Hindlimb muscle (tissue), 1 donor: ENCODE measurements at regions not wholly inside any gene's neighbourhood (a gene's known extent, or its start where the extent isn't known, plus 50 kb on each side); places are given as distances from the start of the nearest gene placed in this dataset.
"Not testable (repeated sequence)": the region's sequence is repeated elsewhere in the genome, so short reads cannot be mapped to it uniquely, and the experiment has no call there.

Experiments
- DNase-seq: peaks from one replicate; pipeline ENCODE4 v3.0.0-alpha.2; 2013

DNA sequence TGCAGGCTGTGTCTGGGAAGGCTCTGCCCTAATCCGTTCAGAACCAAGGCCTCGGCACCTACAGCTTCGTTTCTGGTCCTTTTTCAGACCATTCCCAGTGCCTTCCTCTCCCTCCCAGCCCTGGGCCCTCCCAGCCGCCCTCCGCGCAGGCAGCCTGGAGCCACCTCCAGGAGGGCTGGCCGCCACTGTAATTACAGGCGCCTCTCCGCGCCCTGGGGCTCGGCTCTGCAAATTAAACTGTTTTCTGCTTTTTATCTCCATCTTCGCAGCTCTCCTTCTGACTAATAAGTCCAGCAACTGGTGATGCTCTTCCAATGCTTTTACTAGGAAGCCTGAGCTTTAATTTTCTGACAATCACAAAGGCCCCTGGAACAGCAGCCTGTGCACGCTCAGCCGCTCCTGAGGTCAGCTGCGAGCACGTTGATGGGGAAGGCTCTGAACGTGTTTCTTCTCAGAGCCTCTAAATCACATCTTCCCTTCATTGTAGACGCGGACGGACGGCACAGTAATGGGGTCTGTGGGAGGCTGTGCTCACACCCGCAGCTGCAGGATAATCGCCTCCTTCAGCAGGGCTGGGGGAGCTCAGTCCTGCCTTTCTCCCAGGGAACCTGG is 194.6 kb downstream of the DLL1 start:
- no peak for DNase-seq

DNA sequence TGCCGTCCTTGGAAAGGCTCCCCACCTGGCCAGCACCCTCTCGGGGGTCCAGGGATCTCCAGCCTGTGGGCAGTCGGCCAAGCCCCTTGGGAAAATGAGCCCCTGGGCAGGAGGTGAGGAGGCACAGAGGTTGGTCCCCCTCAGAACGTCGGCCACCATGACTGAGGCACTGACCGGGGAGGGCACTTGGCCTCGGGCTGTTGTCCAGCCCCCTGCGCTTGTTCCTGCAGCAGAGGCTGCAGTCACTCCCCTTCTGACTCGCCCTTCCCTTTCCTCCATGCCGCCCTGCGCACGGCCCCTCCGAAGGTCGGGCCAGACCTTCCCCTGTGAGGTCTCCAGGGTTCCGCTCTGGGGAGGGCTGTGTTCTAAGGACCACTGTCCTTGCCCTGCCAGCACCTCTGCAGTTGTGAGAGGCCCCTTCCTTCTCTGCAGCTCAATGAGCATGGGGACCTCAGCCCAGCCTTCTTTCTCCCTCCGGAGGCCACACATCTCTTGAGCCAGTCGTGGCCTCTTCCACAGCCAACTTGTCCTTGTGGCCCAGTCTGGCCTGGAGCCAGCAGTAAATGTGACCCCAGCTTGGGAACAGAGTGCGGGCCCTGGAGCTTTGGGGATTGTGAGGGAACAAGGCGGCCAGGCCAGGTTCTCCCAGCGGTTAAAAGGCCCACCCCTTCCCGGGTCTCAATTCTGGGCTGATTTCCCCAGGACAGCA is 195.5 kb downstream of the DLL1 start:
- no peak for DNase-seq

DNA sequence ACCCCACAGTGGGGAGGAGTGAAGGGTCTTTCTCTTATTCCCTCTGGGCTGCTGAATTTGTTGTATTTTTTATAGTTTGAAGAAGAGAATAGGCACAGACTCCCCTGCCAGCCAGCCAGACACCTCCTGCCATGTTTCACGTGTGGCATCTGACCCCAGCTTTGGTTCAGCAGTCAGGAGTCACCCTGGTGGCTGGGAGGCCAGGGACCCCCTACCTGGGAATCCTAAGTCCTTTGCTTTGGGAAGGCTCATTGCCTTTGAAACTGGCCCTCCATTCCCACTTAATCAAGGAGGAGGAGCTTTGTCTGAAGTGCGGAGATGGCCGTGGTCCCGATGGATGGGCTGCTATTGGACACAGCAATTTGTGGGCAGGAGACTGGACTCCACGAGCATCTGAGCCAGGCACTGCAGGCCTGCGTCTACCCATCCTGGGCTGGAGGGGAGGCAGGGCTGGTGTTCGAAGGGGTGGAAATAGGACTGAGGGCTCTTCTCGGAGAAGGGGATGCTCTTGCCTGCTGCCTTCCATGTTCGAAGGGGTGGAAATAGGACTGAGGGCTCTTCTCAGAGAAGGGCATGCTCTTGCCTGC is 196.1 kb downstream of the DLL1 start:
- no peak for DNase-seq

- DNase-seq = no peak
Measured at GRCh38 chr6:170093658-170094596, 197.0 kb downstream of the DLL1 start.

- no peak for DNase-seq
Measured at GRCh38 chr6:170093276-170093657, 197.6 kb downstream of the DLL1 start.

GRCh38 chr6:170092826-170093225 is 198.1 kb downstream of the DLL1 start:
- no peak for DNase-seq

GRCh38 chr6:170091639-170092579 is 199.0 kb downstream of the DLL1 start:
- no peak for DNase-seq

GRCh38 chr6:170091000-170091638 is 199.8 kb downstream of the DLL1 start:
- DNase-seq = no peak

DNA sequence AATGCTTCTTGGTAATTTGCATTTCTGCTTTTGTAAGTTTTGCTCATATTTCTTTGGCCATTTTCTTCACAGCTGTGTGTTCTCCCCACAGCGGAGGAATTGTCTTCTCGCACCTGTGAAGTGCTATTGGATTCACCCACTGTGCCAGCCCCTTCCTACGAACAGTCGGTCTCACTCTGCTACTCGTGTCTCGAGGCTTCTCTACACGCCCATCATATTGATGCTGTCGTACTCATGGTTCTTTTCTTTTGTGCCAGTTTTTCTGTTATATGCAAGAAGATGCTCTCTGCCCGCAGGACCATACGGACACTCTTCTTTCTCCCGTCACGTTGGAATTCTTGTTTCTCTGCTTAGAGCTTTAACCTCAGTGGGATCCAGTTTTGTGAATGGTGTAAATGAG is 200.3 kb downstream of the DLL1 start:
- DNase-seq = no peak

DNA sequence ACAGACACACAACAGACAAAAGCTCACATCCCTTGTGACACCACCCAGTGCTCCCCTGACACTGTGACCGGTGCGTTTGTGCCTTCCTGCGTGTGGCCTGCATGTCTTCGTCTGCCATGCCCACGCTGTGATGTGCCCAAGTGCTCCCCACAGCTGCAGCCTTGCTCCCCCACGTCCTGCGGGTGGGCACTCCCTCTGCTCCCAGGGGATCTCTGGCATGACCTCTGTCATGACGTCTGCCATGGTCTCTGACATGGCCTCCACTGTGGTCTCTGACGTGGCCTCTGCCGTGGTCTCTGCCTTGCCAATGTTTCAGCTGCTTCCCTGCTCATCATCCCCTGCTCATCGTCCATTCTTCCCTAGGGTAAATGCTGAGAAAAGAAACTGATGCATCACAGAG is 200.9 kb downstream of the DLL1 start:
- DNase-seq = no peak

DNA sequence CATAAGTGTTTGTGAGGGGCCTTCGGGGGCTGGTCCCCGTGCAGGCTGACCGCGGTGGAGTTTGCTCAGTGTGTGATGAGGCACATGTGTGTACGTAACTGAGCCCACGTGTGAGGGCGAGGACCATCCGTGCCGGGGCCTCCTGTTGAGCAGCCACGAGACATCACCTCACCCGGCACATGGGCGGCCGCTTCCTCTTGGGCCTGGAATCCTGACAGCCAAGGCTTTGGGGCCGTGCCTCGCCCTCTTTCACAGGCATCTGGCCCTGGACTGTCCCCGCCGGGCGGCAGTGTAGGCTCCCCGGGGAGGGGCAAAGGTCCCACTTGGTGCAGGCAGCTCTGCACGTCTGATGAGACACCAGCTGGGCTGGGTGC is 202.3 kb downstream of the DLL1 start:
- DNase-seq = no peak

DNA sequence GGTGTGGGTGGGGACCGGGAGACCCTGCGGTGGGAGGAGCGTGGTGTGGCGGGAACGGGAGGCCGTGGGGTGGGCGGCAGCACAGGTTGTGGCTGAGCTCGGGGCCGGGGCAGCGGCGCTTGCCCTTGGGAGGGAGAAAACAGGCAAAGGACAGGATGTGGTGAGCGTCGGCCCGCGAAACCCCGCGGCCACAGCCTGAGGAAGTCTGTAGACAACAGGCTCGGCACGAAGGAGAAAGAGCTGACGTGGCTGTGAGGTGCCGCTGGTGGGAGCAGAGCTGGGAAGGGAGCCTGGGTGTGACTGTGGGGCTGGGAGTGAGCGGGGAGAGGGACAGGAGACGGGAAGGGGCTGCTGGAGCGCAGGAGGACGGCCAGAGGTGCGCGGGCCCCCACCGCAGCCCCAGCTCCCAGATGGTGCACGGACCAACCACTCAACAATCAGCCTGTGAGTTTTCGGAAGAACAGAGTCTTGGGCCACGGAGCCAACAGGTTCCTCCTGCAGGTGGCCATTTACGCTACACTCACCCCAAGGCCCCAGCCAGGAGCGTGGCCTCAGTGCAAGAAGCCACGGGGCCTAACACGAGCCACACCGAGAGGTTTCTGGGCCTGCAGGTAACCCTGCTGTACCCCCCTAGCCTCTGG is 202.8 kb downstream of the DLL1 start:
- no peak for DNase-seq

DNA sequence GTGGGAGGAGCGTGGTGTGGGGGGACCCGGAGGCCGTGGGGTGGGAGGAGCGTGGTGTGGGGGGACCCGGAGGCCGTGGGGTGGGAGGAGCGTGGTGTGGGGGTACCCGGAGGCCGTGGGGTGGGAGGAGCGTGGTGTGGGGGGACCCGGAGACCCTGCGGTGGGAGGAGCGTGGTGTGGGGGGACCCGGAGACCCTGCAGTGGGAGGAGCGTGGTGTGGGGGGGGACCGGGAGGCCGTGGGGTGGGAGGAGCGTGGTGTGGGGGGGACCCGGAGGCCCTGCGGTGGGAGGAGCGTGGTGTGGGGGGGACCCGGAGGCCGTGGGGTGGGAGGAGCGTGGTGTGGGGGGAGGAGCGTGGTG is 203.5 kb downstream of the DLL1 start:
- DNase-seq = not testable (repeated sequence)

GRCh38 chr6:170086639-170087420 is 204.0 kb downstream of the DLL1 start:
- DNase-seq = no peak

DNA sequence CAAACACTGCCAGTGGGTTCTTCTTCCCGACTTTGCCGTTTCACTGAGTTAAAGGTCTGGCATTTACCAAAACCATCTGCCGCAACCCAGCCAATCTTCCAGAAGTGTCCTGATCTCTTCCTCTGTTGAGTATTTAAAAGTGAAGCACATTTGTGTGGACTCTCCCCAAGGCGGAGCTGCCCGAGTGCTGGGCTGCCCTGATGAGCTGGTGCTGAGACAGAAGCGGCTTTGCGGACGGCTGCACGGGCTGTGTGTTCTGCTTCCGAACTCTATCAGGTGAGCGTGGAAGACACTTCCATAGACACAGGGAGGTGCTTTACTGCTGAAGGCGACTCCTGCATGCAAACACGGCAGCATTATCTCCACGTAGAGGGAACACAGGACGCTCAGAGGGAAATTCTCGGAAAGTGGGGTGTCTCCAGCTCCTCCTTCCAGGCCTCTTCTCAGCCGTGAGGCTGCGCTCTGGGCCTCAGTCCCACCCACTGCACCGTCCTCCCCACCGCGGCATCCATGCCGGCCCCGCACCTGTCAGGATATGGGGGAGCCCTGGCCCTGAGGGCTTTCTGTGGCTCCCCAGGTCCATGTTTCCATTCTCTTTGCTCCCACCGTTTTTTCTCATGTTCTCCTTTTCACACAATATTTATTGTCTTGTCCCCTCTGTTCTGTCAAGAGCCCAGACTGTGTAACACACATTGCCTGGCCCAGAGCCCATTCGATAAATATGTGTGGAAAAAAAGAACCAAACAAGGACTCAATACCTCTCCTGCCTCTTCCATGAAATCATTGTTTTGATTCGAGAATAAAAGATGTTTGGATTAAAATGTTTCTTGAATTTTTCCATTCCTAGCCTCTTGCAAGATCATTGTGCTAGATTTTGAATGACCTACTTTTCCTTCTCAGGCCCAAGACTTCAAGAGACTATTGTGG is 205.1 kb downstream of the DLL1 start:
- DNase-seq = no peak

DNA sequence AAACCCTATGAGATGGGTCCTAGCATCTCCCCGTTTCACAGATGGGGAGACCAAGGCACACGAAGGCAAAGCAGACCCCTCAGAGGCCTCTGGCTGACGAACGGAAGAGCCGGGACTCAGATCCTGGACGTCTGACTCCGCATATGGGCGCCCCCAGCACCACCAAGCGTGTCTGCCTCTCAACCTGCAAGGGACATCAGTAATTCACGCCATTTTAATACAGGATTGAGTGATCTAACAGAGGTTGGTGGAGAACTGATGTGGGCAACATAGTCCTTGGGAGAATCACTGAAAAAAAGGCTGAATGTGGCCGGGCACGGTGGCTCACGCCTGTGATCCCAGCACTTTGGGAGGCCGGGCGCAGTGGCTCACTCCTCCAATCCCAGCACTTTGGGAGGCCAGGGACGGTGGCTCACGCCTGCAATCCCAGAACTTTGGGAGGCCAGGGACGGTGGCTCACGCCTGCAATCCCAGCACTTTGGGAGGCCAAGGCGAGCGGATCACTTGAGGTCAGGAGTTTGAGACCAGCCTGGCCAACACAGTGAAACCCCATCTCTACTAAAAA is 206.6 kb downstream of the DLL1 start:
- no peak for DNase-seq

DNA sequence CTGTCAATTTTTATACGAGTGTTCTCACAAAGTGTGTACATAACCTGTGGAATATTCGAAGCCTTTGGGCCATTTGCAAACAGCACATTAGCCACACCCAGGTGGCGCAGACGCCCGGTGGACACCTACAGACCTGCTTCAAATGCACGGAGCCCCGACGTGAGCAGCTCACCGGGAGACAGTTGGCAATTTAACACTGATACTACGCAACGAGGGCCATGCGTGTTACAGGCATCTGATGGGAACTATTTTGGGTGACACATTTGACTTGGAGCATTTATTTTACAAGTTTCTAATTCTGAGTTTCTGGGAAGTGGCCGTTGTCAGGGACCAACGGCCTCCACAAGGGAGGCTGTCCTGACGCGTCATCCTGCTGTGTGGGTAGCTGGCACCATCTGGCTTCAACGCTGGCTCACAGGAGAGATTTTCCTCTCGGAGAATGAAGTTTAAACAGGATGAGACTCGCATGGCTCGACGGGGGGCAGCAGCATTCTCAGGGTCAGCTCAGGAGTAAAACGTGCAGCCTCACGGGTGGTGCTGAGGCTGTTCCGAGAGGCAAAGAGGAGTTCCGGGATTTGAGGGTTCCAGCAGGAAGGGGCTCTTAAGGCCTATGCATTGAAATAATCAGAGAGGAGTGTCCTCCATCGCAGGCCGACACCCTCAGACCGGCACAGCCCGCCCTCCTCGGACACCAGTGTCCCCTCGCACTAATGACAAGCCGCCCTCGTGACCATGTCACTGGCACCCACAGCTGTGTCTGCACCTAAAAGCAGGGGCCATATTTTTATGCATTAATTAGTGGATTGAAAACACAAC is 207.4 kb downstream of the DLL1 start:
- DNase-seq = no peak
